ENCODE measurements at regions not wholly inside any gene's neighbourhood (a gene's known extent, or its start where the extent isn't known, plus 50 kb on each side); places are given as distances from the start of the nearest gene placed in this dataset.

DNA sequence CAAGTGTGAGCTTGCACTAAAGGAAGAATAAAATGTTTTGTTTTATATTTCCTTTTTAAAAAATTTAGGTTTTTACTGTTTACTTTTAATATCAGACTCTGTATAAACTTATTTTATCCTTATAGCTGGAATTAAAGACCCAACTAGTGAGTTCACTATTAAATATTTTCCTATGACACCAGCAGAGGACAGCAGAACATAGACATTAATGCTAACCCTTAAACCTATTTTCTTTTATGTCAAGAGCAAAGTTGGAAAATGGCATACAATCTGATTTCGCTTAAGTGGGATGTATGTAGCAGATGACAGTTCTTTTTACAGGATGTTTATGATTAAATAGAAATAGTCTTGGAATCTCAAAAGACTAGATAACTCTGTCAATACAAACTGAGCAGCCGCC, 188.2 kb upstream of the XIRP2 start:
- TF ChIP-seq, protein P1, sequence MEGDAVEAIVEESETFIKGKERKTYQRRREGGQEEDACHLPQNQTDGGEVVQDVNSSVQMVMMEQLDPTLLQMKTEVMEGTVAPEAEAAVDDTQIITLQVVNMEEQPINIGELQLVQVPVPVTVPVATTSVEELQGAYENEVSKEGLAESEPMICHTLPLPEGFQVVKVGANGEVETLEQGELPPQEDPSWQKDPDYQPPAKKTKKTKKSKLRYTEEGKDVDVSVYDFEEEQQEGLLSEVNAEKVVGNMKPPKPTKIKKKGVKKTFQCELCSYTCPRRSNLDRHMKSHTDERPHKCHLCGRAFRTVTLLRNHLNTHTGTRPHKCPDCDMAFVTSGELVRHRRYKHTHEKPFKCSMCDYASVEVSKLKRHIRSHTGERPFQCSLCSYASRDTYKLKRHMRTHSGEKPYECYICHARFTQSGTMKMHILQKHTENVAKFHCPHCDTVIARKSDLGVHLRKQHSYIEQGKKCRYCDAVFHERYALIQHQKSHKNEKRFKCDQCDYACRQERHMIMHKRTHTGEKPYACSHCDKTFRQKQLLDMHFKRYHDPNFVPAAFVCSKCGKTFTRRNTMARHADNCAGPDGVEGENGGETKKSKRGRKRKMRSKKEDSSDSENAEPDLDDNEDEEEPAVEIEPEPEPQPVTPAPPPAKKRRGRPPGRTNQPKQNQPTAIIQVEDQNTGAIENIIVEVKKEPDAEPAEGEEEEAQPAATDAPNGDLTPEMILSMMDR (IDR thresholded peaks at IDR 0.05; ENCODE audit: extremely low read depth in 1 of 2, insufficient read depth in 1 of 2, low read depth in 1 of 2, low read length in 2 of 2): no peak
- no peak for TF ChIP-seq POLR2AphosphoS5 (IDR thresholded peaks at IDR 0.05; ENCODE audit: insufficient read depth, low read depth, low read length)
- TF ChIP-seq EZH2 (IDR thresholded peaks at IDR 0.05; ENCODE audit: borderline replicate concordance, low read depth, low read length, severe bottlenecking): no peak
